ENCODE measurements at regions not wholly inside any gene's neighbourhood (a gene's known extent, or its start where the extent isn't known, plus 50 kb on each side); places are given as distances from the start of the nearest gene placed in this dataset.
A peak's percentile ranks its signal among the peaks of the same experiment; 100 is the strongest.

DNA sequence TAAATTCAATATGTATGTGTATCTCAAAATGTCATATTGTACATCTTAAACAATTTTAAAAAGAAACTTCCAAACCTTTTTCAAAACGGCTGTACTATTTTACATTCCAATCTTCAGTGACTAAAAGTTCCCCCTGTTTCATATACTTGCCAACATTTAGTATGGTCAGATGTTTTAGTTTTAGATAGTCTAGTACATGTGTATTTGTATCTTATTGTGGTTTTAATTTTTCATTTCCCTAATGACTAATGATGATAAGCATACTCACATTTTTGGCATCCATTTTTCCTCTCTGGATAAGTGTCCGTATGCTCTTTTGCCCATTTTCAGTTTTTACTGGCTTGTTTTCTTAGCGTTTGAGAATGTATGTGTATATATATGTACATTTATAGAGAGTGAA, 212.2 kb upstream of the MAGEB18 start:
- POLR2A ChIA-PET, result no interaction called here
- H3K36me3 Mint-ChIP-seq (ENCODE audit: insufficient read depth, unreplicated experiment), result no peaks in the 10 kb centered on the region
- H3K27ac Mint-ChIP-seq (ENCODE audit: low read depth, unreplicated experiment), result no peak overlapping the region
- no peak for DNase-seq (ENCODE audit: unreplicated experiment)
- TF ChIP-seq, protein P1, sequence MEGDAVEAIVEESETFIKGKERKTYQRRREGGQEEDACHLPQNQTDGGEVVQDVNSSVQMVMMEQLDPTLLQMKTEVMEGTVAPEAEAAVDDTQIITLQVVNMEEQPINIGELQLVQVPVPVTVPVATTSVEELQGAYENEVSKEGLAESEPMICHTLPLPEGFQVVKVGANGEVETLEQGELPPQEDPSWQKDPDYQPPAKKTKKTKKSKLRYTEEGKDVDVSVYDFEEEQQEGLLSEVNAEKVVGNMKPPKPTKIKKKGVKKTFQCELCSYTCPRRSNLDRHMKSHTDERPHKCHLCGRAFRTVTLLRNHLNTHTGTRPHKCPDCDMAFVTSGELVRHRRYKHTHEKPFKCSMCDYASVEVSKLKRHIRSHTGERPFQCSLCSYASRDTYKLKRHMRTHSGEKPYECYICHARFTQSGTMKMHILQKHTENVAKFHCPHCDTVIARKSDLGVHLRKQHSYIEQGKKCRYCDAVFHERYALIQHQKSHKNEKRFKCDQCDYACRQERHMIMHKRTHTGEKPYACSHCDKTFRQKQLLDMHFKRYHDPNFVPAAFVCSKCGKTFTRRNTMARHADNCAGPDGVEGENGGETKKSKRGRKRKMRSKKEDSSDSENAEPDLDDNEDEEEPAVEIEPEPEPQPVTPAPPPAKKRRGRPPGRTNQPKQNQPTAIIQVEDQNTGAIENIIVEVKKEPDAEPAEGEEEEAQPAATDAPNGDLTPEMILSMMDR (IDR thresholded peaks at IDR 0.05; ENCODE audit: unreplicated experiment), result no peak
- H3K4me1 Mint-ChIP-seq (ENCODE audit: insufficient read depth, unreplicated experiment), result no peaks in the 10 kb centered on the region
- H3K27me3 Mint-ChIP-seq (ENCODE audit: insufficient read depth, unreplicated experiment), result no peaks in the 10 kb centered on the region
- H3K4me3 Mint-ChIP-seq (ENCODE audit: unreplicated experiment), result no peak overlapping the region
- BruUV-seq (replicated peaks), result no TSS peak
- intact Hi-C loops (cut with micrococcal nuclease), result no loop called here
- H3K9me3 Mint-ChIP-seq (ENCODE audit: unreplicated experiment), result peaks cover 14% of the 10 kb centered on the region
- CTCF ChIA-PET, result interaction anchor here (0.6 kb wide), 1 partner anchor 358 kb away, joined by 3 read pairs; no protein-coding TSS in a partner anchor

DNA sequence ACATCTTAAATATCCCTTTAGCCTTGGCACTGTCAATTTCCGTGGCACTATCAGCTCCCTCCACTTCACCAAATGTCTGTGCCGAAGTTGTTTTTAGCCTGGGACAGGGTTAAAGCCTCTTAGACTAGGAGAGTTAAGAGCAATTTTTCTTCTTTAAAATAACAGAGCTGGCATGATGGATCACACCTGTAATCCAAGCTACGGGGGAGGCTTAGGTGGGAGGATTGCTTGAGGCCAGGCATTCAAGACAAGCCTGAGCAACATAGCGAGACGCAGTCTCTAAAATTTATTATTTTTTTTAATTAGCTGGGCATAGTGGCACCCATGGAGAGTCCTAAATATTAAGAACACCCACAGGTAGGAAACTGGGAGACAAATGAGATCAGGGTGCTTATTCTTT, 209.8 kb upstream of the MAGEB18 start:
- no TSS peak for BruUV-seq (replicated peaks)
- no peaks in the 10 kb centered on the region for H3K36me3 Mint-ChIP-seq (ENCODE audit: insufficient read depth, unreplicated experiment)
- no peaks in the 10 kb centered on the region for H3K4me1 Mint-ChIP-seq (ENCODE audit: insufficient read depth, unreplicated experiment)
- intact Hi-C loops (cut with micrococcal nuclease), result no loop called here
- no peak overlapping the region for H3K4me3 Mint-ChIP-seq (ENCODE audit: unreplicated experiment)
- TF ChIP-seq, protein P1 (IDR thresholded peaks at IDR 0.05; ENCODE audit: unreplicated experiment), result no peak
- ChIA-PET POLR2A (no interaction called here), CTCF (no interaction called here)
- H3K9me3 Mint-ChIP-seq (ENCODE audit: unreplicated experiment), result peaks cover 20% of the 10 kb centered on the region
- H3K27me3 Mint-ChIP-seq (ENCODE audit: insufficient read depth, unreplicated experiment), result no peaks in the 10 kb centered on the region
- H3K27ac Mint-ChIP-seq (ENCODE audit: low read depth, unreplicated experiment), result no peak overlapping the region
- DNase-seq (ENCODE audit: unreplicated experiment), result no peak

DNA sequence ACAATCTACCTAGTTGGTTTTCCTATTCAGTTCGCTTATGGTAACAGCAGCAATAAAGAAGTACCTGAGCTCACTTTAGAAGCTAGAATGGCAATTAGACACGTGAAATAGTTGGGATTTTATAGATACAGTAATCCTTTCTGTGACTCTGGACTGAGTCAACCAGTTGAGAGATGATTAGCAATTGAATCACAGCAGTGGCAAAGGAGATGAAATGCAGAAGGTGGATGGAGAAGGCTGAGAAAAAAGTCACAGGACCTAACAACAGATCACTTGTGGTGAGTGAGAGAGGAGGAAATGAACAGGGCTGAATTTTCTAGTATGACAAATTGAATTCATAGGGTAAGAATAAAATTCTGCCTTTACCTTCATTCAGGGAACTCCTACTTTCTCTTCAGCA, 197.1 kb upstream of the MAGEB18 start:
- ChIA-PET POLR2A (interaction anchor here (1.1 kb wide), 1 partner anchor 18 kb away, joined by 3 read pairs; no protein-coding TSS in a partner anchor), CTCF (no interaction called here)
- H3K27me3 Mint-ChIP-seq (ENCODE audit: insufficient read depth, unreplicated experiment), result no peaks in the 10 kb centered on the region
- TF ChIP-seq, protein P1 (IDR thresholded peaks at IDR 0.05; ENCODE audit: unreplicated experiment), result no peak
- peaks cover 23% of the 10 kb centered on the region for H3K9me3 Mint-ChIP-seq (ENCODE audit: unreplicated experiment)
- no peak overlapping the region for H3K4me3 Mint-ChIP-seq (ENCODE audit: unreplicated experiment)
- no peaks in the 10 kb centered on the region for H3K4me1 Mint-ChIP-seq (ENCODE audit: insufficient read depth, unreplicated experiment)
- no peaks in the 10 kb centered on the region for H3K36me3 Mint-ChIP-seq (ENCODE audit: insufficient read depth, unreplicated experiment)
- no TSS peak for BruUV-seq (replicated peaks)
- H3K27ac Mint-ChIP-seq (ENCODE audit: low read depth, unreplicated experiment), result no peak overlapping the region
- peak; percentile 3 for DNase-seq (ENCODE audit: unreplicated experiment)
- intact Hi-C loops (cut with micrococcal nuclease), result no loop called here

DNA sequence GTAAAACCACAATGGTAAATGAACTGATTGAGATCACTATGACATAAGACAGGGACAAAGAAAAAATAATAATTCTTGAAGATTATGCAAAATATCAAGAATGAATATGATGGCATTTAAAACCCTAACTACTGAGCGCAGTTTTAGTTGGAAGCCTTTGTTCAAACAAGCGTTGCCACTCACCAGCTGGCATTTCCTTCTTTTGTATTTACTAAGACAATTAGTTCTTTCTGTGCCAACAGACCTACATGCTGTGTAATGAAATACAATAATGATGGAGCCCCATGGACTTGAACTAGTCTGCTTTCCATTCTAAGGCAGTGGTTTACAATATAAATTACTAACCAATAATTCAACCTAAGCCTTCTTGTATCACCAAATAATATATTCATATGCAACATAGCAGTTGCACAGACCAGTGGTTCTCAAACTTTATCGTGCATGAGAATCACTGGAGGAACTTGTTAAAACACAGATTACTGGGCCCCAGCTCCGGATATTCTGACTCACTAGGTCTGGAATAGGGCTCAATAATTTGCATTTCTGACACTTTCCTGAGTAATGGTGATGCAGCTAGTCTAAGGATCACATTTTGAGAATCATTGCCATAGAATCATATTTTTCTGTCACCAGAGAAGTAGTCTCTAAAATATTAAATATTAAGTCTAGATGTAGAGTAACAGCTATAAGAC, 196.4 kb upstream of the MAGEB18 start:
- H3K4me3 Mint-ChIP-seq (ENCODE audit: unreplicated experiment), result no peak overlapping the region
- peak; percentile 6 for DNase-seq (ENCODE audit: unreplicated experiment)
- CTCF ChIA-PET, result no interaction called here
- POLR2A ChIA-PET, result interaction anchor here (1.1 kb wide), 1 partner anchor 18 kb away, joined by 3 read pairs; no protein-coding TSS in a partner anchor
- no TSS peak for BruUV-seq (replicated peaks)
- no peak overlapping the region for H3K27ac Mint-ChIP-seq (ENCODE audit: low read depth, unreplicated experiment)
- intact Hi-C loops (cut with micrococcal nuclease), result no loop called here
- H3K9me3 Mint-ChIP-seq (ENCODE audit: unreplicated experiment), result peaks cover 29% of the 10 kb centered on the region
- no peaks in the 10 kb centered on the region for H3K36me3 Mint-ChIP-seq (ENCODE audit: insufficient read depth, unreplicated experiment)
- H3K27me3 Mint-ChIP-seq (ENCODE audit: insufficient read depth, unreplicated experiment), result no peaks in the 10 kb centered on the region
- H3K4me1 Mint-ChIP-seq (ENCODE audit: insufficient read depth, unreplicated experiment), result no peaks in the 10 kb centered on the region
- TF ChIP-seq, protein P1 (IDR thresholded peaks at IDR 0.05; ENCODE audit: unreplicated experiment), result no peak

Data from MCF 10A (cell line).